ENCODE measurements at regions not wholly inside any gene's neighbourhood (a gene's known extent, or its start where the extent isn't known, plus 50 kb on each side); places are given as distances from the start of the nearest gene placed in this dataset.

DNA sequence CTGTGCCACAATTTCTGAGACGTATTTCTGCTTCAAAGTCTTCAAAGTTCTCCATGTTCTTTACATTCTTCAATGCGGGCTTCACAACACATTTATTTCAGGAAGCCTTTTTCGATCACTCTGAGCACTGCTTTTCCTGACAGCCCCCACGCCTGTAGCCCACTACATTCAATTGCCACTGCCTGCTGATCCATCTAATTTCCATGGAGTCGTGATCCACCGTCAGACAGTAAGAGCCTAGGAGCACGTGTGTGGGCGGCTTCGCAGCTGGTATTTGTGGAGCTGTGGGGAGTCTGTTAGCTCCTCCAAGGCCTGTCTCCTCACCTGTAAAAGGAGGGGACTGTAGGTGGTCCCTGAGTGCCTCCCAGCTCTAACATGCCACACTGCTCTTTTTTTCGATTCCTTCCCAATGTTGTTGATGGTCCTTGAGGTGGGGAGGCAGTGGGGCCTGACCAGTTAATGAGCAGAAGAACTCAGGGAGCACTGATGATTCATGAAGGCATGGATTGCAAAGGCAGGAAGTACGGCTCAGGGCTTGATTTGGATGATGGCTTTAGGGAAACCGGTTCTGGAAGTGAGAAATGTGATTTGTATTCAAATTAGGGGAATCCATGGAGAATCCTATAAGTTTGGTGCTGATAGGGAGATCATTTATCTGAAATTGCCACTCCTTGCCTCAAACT lies 401.1 kb upstream of the PODXL start:
- no peak overlapping the region for H3K27ac ChIP-seq
- TF ChIP-seq, protein P1, sequence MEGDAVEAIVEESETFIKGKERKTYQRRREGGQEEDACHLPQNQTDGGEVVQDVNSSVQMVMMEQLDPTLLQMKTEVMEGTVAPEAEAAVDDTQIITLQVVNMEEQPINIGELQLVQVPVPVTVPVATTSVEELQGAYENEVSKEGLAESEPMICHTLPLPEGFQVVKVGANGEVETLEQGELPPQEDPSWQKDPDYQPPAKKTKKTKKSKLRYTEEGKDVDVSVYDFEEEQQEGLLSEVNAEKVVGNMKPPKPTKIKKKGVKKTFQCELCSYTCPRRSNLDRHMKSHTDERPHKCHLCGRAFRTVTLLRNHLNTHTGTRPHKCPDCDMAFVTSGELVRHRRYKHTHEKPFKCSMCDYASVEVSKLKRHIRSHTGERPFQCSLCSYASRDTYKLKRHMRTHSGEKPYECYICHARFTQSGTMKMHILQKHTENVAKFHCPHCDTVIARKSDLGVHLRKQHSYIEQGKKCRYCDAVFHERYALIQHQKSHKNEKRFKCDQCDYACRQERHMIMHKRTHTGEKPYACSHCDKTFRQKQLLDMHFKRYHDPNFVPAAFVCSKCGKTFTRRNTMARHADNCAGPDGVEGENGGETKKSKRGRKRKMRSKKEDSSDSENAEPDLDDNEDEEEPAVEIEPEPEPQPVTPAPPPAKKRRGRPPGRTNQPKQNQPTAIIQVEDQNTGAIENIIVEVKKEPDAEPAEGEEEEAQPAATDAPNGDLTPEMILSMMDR (conservative IDR thresholded peaks at IDR 0.05) = no peak

GRCh38 chr7:131956864-131957263 lies 400.4 kb upstream of the PODXL start:
- TF ChIP-seq, protein P1 (conservative IDR thresholded peaks at IDR 0.05) = no peak
- H3K27ac ChIP-seq = no peak overlapping the region

GRCh38 chr7:131955679-131956078 lies 399.3 kb upstream of the PODXL start:
- H3K27ac ChIP-seq = no peak overlapping the region
- TF ChIP-seq, protein P1 (conservative IDR thresholded peaks at IDR 0.05) = no peak

GRCh38 chr7:131953184-131953583 lies 396.8 kb upstream of the PODXL start:
- TF ChIP-seq, protein P1 (conservative IDR thresholded peaks at IDR 0.05) = no peak
- H3K27ac ChIP-seq = no peak overlapping the region; the same call in 1 of the 2 replicates

- H3K27ac ChIP-seq = no peak overlapping the region
Measured at GRCh38 chr7:131952365-131952764, 395.9 kb upstream of the PODXL start.

DNA sequence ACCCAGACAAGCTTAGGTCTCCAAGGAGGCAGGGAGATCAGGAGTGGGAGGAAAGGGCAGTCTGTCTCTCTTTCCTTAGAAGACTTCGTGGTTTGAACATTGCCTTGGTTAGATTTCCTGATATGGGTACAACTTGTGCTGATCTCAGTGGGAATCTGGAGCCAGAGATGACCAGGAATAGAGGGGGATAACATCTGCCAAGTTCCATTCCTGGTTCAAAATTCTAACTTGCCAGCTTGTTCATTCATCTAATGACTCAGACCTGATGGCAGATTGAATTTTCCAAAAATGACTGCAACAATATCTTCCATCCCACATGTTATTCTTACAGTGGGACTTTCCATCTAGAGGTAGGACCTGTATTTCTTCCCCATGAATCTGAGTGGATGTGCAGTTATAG lies 394.3 kb upstream of the PODXL start:
- peak overlapping the region; percentile 95; the same call in 1 of the 2 replicates for H3K27ac ChIP-seq
- TF ChIP-seq, protein P1 (conservative IDR thresholded peaks at IDR 0.05) = no peak

More at GRCh38 chr7:131952365-131952764, 395.9 kb upstream of the PODXL start:
- TF ChIP-seq, protein P1 (conservative IDR thresholded peaks at IDR 0.05) = no peak

DNA sequence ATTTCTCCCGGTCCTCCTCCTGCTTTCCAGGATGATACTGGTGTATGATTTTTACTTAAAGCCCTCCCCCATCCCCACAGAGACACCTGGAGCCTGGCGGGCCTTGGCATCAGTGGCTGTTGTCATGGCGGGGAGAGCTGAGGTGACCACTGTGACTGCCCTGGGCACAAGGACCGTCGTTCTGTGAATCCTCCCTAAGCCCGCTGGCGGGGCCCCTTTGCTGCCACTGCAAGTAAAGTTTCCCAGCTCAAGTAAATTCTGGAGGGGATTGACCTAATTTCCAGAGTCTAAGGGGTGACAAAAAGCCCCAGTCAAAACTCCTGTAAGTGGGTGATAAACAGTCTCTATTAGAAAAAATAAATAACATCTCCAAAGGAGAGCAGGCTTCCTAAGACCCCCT lies 393.2 kb upstream of the PODXL start:
- TF ChIP-seq, protein P1 (conservative IDR thresholded peaks at IDR 0.05) = no peak

More for the DNA sequence above, 393.2 kb upstream of the PODXL start:
- peak overlapping the region; percentile 95 for H3K27ac ChIP-seq
